Thoracic aorta (tissue), 2 donors: ENCODE measurements at regions not wholly inside any gene's neighbourhood (a gene's known extent, or its start where the extent isn't known, plus 50 kb on each side); places are given as distances from the start of the nearest gene placed in this dataset.

ENCODE experiments used
- ATAC-seq: fragments of 150-250 bp; one replicate; pipeline ENCODE4 v1.8.0; 2017; ENCODE audit warnings: low read depth; ENCODE audit not compliant: insufficient number of reproducible peaks, low FRiP score
- DNase-seq: peaks from one replicate; pipeline ENCODE4 v3.0.0-alpha.2; 2020; ENCODE audit warnings: low spot score
- H3K27ac ChIP-seq, 2 donors: fragments of 200-600 bp; sonication (generic); 1 replicate in 1 of 2; 2 replicates in 1 of 2; pipeline ENCODE4 v1.5.1; 2016; ENCODE audit warnings: mild to moderate bottlenecking in 2 of 2, moderate library complexity in 2 of 2
- H3K27me3 ChIP-seq: fragments of 200-600 bp; sonication (generic); replicated peaks from 2 replicates; pipeline ENCODE4 v1.6.0; 2016; ENCODE audit warnings: mild to moderate bottlenecking; ENCODE audit not compliant: insufficient read depth
- H3K36me3 ChIP-seq: fragments of 200-600 bp; sonication (generic); one replicate; pipeline ENCODE4 v1.5.1; 2016
- H3K4me1 ChIP-seq, 2 donors: fragments of 200-600 bp; sonication (generic); 1 replicate in 1 of 2; 2 replicates in 1 of 2; pipeline versions ENCODE4 v1.5.1 to v1.6.0; 2016; ENCODE audit warnings: low read depth in 2 of 2, mild to moderate bottlenecking in 1 of 2; ENCODE audit not compliant: control insufficient read depth in 1 of 2
- H3K4me3 ChIP-seq: fragments of 200-600 bp; sonication (generic); 2 replicates; pipeline ENCODE4 v1.5.1; 2016; ENCODE audit warnings: mild to moderate bottlenecking
- H3K9me3 ChIP-seq: fragments of 200-600 bp; sonication (generic); 2 replicates; pipeline ENCODE4 v1.5.1; 2016
- CTCF ChIP-seq: fragments of 200-600 bp; sonication (generic); IDR thresholded peaks from one replicate; pipeline ENCODE4 v1.5.1; 2019; ENCODE audit warnings: antibody characterized with exemption

- H3K27me3 ChIP-seq: no peaks in the 10 kb centered on the region
- ATAC-seq (no peak), DNase-seq (no peak)
- no peak overlapping the region for H3K4me3 ChIP-seq
- no peaks in the 10 kb centered on the region for H3K4me1 ChIP-seq
- no peaks in the 10 kb centered on the region for H3K36me3 ChIP-seq
- no peak overlapping the region for H3K27ac ChIP-seq
- no peaks in the 10 kb centered on the region for H3K9me3 ChIP-seq
- no peak for TF ChIP-seq CTCF
These were observed 1013.0 kb downstream of the STIM2 start for GRCh38 chr4:27873596-27873995.

- no peaks in the 10 kb centered on the region for H3K4me1 ChIP-seq
- H3K36me3 ChIP-seq: no peaks in the 10 kb centered on the region
- H3K9me3 ChIP-seq: no peaks in the 10 kb centered on the region
- DNase-seq (no peak), ATAC-seq (no peak)
- H3K4me3 ChIP-seq: no peak overlapping the region
- TF ChIP-seq CTCF: no peak
- no peaks in the 10 kb centered on the region for H3K27me3 ChIP-seq
- no peak overlapping the region for H3K27ac ChIP-seq
These were observed 1021.1 kb downstream of the STIM2 start for GRCh38 chr4:27881705-27882104.

GRCh38 chr4:27886120-27886519 lies 1025.5 kb downstream of the STIM2 start:
- H3K4me3 ChIP-seq: no peak overlapping the region
- no peaks in the 10 kb centered on the region for H3K9me3 ChIP-seq
- no peak for TF ChIP-seq CTCF
- no peak overlapping the region for H3K27ac ChIP-seq
- DNase-seq (no peak), ATAC-seq (no peak)
- H3K27me3 ChIP-seq: no peaks in the 10 kb centered on the region
- no peaks in the 10 kb centered on the region for H3K36me3 ChIP-seq
- H3K4me1 ChIP-seq: no peaks in the 10 kb centered on the region

GRCh38 chr4:27887646-27888045 lies 1027.0 kb downstream of the STIM2 start:
- TF ChIP-seq CTCF: no peak
- no peaks in the 10 kb centered on the region for H3K4me1 ChIP-seq
- ATAC-seq (no peak), DNase-seq (no peak)
- H3K9me3 ChIP-seq: no peaks in the 10 kb centered on the region
- H3K27me3 ChIP-seq: no peaks in the 10 kb centered on the region
- no peaks in the 10 kb centered on the region for H3K36me3 ChIP-seq
- H3K27ac ChIP-seq: no peak overlapping the region
- no peak overlapping the region for H3K4me3 ChIP-seq

- H3K4me3 ChIP-seq: no peak overlapping the region
- no peak for ATAC-seq
- H3K27ac ChIP-seq: no peak overlapping the region
- no peaks in the 10 kb centered on the region for H3K9me3 ChIP-seq
- TF ChIP-seq CTCF: no peak
- no peak for DNase-seq
- H3K27me3 ChIP-seq: no peaks in the 10 kb centered on the region
- no peaks in the 10 kb centered on the region for H3K36me3 ChIP-seq
- no peaks in the 10 kb centered on the region for H3K4me1 ChIP-seq
These were observed 1027.9 kb downstream of the STIM2 start for GRCh38 chr4:27888505-27888904.
